GM12872 (cell line): ENCODE measurements at regions not wholly inside any gene's neighbourhood (a gene's known extent, or its start where the extent isn't known, plus 50 kb on each side); places are given as distances from the start of the nearest gene placed in this dataset.

ENCODE experiments used
- TF ChIP-seq, protein P1 (sequence below): IDR thresholded peaks from 3 replicates; pipeline ENCODE4 v1.5.1; 2011; ENCODE audit warnings: low read depth, mild to moderate bottlenecking, low read length, moderate library complexity; ENCODE audit not compliant: insufficient read depth

DNA sequence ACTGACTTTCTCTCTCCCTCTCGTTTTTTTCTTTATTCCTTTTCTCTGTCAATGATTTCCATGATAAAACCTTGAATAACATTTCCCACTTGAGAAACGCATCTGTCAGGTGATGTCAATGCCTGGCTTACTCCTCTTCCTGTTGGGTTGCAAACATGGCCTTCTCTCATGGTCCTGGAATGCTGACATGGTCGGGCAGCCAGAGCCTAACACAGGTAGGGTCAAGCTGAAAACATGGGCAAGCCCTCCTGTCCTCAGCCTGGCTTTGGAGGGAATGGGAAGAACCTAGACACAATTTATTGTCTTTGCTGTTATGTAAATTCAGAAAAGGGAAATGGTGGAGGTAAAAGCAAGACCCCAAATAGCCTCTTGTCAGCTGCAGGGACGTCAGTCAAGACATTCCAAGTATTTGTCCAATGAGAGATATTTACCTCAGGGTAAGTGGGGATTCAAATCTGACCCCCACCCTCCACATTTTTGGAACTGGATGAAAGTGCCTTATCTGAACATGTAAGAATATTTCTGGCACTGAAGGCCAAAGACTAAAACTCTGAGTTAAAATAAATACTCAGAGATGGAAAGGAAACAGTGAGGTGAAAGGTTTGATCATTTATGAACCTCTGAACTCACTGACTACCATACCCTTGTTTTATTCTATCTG lies 473.8 kb downstream of the SPRY1 start:
- TF ChIP-seq, protein P1, sequence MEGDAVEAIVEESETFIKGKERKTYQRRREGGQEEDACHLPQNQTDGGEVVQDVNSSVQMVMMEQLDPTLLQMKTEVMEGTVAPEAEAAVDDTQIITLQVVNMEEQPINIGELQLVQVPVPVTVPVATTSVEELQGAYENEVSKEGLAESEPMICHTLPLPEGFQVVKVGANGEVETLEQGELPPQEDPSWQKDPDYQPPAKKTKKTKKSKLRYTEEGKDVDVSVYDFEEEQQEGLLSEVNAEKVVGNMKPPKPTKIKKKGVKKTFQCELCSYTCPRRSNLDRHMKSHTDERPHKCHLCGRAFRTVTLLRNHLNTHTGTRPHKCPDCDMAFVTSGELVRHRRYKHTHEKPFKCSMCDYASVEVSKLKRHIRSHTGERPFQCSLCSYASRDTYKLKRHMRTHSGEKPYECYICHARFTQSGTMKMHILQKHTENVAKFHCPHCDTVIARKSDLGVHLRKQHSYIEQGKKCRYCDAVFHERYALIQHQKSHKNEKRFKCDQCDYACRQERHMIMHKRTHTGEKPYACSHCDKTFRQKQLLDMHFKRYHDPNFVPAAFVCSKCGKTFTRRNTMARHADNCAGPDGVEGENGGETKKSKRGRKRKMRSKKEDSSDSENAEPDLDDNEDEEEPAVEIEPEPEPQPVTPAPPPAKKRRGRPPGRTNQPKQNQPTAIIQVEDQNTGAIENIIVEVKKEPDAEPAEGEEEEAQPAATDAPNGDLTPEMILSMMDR = no peak

DNA sequence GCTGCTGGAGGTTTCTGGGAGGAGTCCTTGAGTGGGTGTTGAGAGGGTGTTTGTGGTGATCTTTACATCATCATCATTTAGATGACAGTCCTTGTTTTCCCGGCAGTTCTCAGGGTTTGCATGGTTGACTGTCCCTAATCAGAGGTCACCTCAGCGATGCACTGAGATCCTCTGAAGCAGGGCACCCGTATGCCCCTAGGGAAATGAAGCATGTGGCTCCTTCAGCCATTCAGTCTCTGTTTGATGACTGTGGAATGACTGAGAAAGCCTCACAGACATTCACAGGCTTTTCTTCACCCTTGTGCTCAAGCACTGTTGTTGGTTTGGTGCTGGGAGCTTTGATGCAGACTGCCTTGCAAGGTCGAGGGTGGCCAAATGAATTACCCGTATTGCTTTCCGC lies 474.7 kb downstream of the SPRY1 start:
- TF ChIP-seq, protein P1 = no peak

DNA sequence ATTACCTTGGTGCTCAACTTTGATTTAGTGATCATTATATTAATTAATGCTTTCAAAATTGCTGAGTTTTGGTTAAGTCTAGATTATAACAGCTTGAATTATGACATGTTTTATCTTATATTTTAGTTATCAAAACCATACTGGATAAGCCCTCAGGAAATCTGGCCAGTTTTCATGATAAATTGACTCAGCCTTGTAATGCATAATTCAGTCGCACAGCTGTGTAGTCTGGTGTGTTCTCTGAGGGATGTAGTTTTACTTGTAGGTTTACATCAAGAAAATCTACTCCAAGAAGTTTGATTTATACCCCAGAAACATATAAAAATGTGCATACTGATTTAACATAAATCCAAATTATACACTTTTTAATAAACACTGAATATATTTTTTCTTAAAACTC lies 477.5 kb downstream of the SPRY1 start:
- TF ChIP-seq, protein P1 = no peak

DNA sequence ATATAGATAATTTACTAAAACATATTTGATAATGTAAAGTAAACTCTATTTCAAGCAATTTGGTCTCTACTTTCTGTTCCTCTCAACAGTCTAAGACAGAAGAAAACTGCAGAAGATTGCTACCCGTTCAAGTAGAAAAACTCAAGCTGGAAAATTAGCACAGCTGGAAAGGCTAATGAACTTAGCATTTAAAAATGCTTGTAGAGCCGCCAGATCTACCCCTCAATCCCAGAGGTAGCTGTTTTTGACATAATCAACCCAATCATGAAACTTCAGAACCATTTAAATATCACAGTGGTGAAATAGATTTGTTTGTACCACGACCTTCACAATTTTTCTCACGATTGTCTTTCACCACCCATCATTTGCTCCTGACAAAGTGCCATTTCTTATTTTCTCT lies 479.5 kb downstream of the SPRY1 start:
- TF ChIP-seq, protein P1 = no peak

DNA sequence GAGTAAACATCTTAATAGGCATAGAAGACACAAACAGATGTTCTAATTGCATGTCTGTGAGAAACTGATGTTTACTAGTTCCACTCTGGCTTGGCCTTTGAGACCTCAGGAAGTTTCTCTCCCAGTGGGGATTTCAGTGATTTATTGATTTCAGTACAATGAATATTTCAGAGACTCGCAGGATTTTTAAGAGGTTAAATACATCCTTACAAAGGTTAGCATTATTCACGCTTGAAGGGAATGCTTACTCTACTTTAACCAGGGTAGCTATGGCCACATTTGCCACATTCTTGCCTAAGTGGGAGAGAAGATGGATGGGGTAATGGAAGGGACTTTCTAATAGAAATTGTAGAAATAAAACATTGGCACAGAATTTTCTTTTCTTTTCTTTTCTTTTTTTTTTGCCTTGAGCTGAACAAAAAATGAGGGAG lies 480.1 kb downstream of the SPRY1 start:
- TF ChIP-seq, protein P1 = no peak

DNA sequence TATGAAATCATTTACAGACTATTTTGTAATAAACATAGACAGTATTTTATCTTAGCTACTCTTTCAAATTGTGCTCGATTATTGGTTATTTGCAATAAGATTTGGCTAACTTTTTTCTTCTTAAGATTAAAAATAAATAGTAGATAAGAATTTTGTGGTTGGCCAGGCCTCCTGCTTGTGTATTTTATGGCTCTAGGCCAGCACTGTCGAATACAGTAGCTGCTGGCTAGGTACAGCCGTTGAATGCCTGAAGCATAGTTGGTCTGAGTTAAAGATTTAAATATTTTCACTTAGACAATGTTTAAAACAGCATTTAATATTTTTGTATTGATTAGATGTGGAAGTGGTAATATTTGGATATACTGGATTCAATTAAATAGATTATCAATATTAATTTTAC lies 481.0 kb downstream of the SPRY1 start:
- TF ChIP-seq, protein P1 = no peak

DNA sequence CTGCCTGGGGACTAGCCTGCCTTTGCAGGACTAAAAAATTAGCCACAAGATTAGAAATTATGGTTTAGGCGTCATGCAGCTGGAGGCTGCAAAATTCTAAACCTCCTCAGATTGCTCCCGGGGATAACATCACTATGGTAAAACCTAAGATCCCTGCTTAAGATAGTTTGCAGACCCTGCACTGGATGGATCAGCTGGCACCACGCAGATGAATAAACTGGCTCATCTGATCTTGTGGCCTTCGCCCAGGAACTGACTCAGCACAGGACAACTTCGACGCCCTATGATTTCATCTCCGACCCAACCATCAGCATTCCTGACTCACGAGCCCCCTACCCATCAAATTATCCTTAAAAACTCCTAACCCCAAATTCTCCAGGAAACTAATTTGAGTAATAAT lies 482.4 kb downstream of the SPRY1 start:
- TF ChIP-seq, protein P1 = no peak

DNA sequence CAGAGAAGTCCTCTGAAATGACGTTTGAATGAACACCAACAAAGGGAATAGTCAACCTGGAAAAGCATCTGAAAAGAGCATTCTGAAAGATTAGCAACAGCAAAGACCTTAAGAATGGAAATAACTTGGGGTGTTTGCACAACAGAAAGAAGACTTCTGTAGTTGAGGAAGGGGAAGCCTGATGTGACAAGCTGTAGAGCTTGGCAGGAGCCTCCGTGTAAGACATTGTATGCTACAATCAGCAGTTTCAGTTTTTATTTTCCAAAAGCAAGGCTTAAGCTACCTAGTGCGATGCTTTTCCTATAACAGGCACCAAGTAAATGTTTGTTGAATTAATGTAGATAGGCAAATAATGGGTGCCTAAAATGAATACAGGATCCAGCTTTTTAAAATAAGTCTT lies 484.0 kb downstream of the SPRY1 start:
- TF ChIP-seq, protein P1 = no peak
